Prostate gland (tissue), 2 donors: ENCODE measurements at regions not wholly inside any gene's neighbourhood (a gene's known extent, or its start where the extent isn't known, plus 50 kb on each side); places are given as distances from the start of the nearest gene placed in this dataset.

Experiments used
- DNase-seq: peaks from one replicate; pipeline ENCODE4 v3.0.0-alpha.2; 2019; ENCODE audit warnings: low spot score
- H3K27ac ChIP-seq, 2 donors: fragments of 200-600 bp; sonication (generic); 2 replicates each; pipeline ENCODE4 v1.5.1; 2017 to 2019
- H3K27me3 ChIP-seq: fragments of 200-600 bp; sonication (generic); replicated peaks from 2 replicates; pipeline ENCODE4 v1.5.1; 2019; ENCODE audit not compliant: insufficient read depth
- H3K36me3 ChIP-seq, 2 donors: fragments of 200-600 bp; sonication (generic); 1 replicate in 1 of 2; 2 replicates in 1 of 2; pipeline versions ENCODE4 v1.5.1 to v1.8.1; 2017 to 2019
- H3K4me1 ChIP-seq: fragments of 200-600 bp; sonication (generic); replicated peaks from 2 replicates; pipeline ENCODE4 v1.5.1; 2019
- H3K4me3 ChIP-seq, 2 donors: fragments of 200-600 bp; sonication (generic); 2 replicates each; pipeline ENCODE4 v1.5.1; 2017 to 2019
- H3K9me3 ChIP-seq: fragments of 200-600 bp; sonication (generic); 2 replicates; pipeline ENCODE4 v1.5.1; 2017
- CTCF ChIP-seq, 4 experiments: fragments of 200-600 bp in 2 of 4; fragments of 450-650 bp in 2 of 4; sonication (generic) in 2 of 4; IDR thresholded peaks; 1 replicate in 3 of 4; 2 replicates in 1 of 4; pipeline ENCODE4 v1.5.1; 2016 to 2019; ENCODE audit warnings: antibody characterized with exemption in 4 of 4, mild to moderate bottlenecking in 2 of 4, moderate library complexity in 2 of 4
- POLR2A ChIP-seq: fragments of 450-650 bp; IDR thresholded peaks from one replicate; pipeline ENCODE4 v1.6.1; 2016; ENCODE audit warnings: antibody characterized with exemption, mild to moderate bottlenecking
- POLR2AphosphoS5 ChIP-seq: sonication (generic); formaldehyde crosslinking; IDR thresholded peaks from one replicate; pipeline ENCODE4 v1.6.1; 2017; ENCODE audit warnings: antibody characterized with exemption
- WGBS: methylation state at CpG from one replicate; pipeline ENCODE4 v1.1.5; 2018; 5-methylcytosine and 5-hydroxymethylcytosine counted together
- intact Hi-C: fragments of 100-400 bp; cut with DNase I; formaldehyde crosslinking; loops from one replicate; pipeline ENCODE4 v1.14.2; 2022

GRCh38 chr5:155885199-155885598, 441.8 kb upstream of the SGCD start:
- no peak for DNase-seq
- Histone ChIP-seq H3K9me3 (no peaks in the 10 kb centered on the region), H3K4me1 (no peaks in the 10 kb centered on the region), H3K4me3 (no peak overlapping the region), H3K27me3 (no peaks in the 10 kb centered on the region), H3K36me3 (no peaks in the 10 kb centered on the region), H3K27ac (no peak overlapping the region)
- WGBS = no CpG with 5 or more reads among the region's 1 CpG
- no peak for TF ChIP-seq POLR2AphosphoS5
- no peak for TF ChIP-seq CTCF (IDR thresholded peaks at IDR 0.05)
- no peak for TF ChIP-seq POLR2A
- intact Hi-C loops = no loop called here

DNA sequence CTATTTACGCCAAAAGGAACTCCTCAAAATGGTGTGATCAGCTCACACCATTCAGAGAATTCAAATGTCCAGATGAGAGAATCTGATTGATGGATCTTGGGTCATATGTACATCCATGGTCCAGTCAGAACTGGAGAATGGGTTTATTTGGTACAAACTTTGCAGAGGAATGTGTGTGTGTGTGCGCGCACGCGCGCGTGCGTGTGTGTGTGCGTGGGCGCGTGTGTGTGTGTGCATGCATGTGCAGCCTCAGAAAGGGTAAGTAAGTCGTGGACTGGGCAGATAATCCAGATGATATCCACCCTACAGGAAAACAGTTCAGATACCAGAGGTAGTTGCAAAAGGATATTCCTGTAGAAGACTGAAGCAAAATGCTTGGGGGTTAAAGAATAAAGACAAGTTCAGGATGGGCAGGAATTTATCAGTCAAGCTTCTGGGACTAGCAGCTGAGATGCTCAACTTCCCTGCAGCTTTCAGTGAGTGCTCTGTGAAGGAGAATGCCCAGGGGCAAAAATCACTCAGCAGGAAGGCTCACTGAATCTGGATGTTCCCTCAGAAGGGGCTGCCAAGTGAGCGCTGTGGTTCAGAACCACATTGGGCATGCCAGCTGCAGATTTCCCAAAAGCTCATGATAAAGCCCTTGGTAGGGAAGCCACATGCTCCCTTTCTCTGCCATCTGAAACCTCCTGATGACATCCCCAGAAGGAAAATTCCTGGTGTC, 440.5 kb upstream of the SGCD start:
- intact Hi-C loops = no loop called here
- Histone ChIP-seq H3K4me1 (no peaks in the 10 kb centered on the region), H3K4me3 (no peak overlapping the region), H3K36me3 (no peaks in the 10 kb centered on the region), H3K27ac (no peak overlapping the region), H3K27me3 (no peaks in the 10 kb centered on the region), H3K9me3 (no peaks in the 10 kb centered on the region)
- DNase-seq = no peak
- 86% methylated on average over 13 of the region's 13 CpGs for WGBS
- TF ChIP-seq POLR2AphosphoS5 (no peak), CTCF (IDR thresholded peaks at IDR 0.05) (no peak), POLR2A (no peak)

DNA sequence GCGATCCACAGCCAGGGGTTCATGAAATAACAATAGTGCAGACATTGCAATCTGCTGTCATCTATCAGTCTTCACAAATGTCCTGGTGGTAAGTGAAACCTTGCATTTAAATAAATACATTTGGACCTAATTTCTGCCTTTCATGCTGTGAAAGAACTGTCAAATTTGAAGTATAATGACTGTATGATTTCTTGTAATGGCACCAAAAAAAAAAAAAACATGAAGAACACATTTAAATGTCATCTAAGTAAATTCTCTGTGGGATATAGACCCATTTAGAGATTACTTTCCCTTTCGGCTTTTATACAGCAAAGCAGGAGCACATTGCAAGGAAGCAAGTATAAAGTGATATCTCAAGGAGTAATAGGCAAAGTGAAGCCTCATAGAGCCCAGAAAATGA, 431.5 kb upstream of the SGCD start:
- no peaks in the 10 kb centered on the region for H3K27me3 ChIP-seq
- no peak overlapping the region for H3K4me3 ChIP-seq
- 89% methylated on average over 2 of the region's 2 CpGs for WGBS
- DNase-seq = no peak
- TF ChIP-seq POLR2A (no peak), POLR2AphosphoS5 (no peak), CTCF (IDR thresholded peaks at IDR 0.05) (no peak)
- no peaks in the 10 kb centered on the region for H3K4me1 ChIP-seq
- H3K36me3 ChIP-seq = no peaks in the 10 kb centered on the region
- intact Hi-C loops = no loop called here
- no peaks in the 10 kb centered on the region for H3K9me3 ChIP-seq
- H3K27ac ChIP-seq = no peak overlapping the region

GRCh38 chr5:155897761-155898160, 429.2 kb upstream of the SGCD start:
- TF ChIP-seq POLR2A (no peak), POLR2AphosphoS5 (no peak), CTCF (IDR thresholded peaks at IDR 0.05) (no peak)
- intact Hi-C loops = no loop called here

DNA sequence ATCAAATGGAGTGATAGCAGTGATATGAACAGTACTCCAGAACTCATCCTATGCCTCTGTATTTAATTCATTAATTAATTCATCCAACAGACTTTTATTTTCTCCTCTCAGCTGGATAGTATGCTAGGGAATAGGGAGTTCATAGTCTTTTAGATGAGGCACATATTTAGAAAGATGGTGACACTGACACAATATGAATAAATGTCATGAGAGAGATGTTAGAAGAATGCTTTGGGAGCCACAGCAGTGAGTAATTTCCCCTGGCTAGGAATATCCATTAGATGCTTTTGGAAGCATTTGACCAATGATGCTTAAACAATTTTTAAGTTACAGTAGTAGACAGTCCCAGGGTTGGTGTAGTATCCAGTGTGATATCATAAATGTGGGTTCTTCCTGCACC, 428.7 kb upstream of the SGCD start:
- intact Hi-C loops = no loop called here
- TF ChIP-seq POLR2A = no peak
- no peak for TF ChIP-seq CTCF (IDR thresholded peaks at IDR 0.05)
- TF ChIP-seq POLR2AphosphoS5 = no peak
- no peak for DNase-seq
- H3K27ac ChIP-seq = no peak overlapping the region
- H3K36me3 ChIP-seq = no peaks in the 10 kb centered on the region
- H3K27me3 ChIP-seq = no peaks in the 10 kb centered on the region
- H3K9me3 ChIP-seq = no peaks in the 10 kb centered on the region
- no peak overlapping the region for H3K4me3 ChIP-seq
- H3K4me1 ChIP-seq = no peaks in the 10 kb centered on the region

More at GRCh38 chr5:155897761-155898160, 429.2 kb upstream of the SGCD start:
- no peak for DNase-seq
- H3K4me3 ChIP-seq = no peak overlapping the region
- H3K4me1 ChIP-seq = no peaks in the 10 kb centered on the region
- no peak overlapping the region for H3K27ac ChIP-seq
- no peaks in the 10 kb centered on the region for H3K36me3 ChIP-seq
- 92% methylated on average over 3 of the region's 3 CpGs for WGBS
- no peaks in the 10 kb centered on the region for H3K9me3 ChIP-seq
- no peaks in the 10 kb centered on the region for H3K27me3 ChIP-seq
